GM18511 (cell line): ENCODE measurements at regions not wholly inside any gene's neighbourhood (a gene's known extent, or its start where the extent isn't known, plus 50 kb on each side); places are given as distances from the start of the nearest gene placed in this dataset.

ENCODE experiments used
- ATAC-seq: cut with Tn5 transposase; IDR thresholded peaks from one replicate; pipeline ENCODE4 v1.9.1; 2021; ENCODE audit warnings: mild to moderate bottlenecking, moderate library complexity; ENCODE audit not compliant: unreplicated experiment

GRCh38 chr3:124586126-124587052, 143.9 kb upstream of the UMPS start:
- no peak for ATAC-seq

- ATAC-seq: no peak
Measured at GRCh38 chr3:124587053-124587408, 143.2 kb upstream of the UMPS start.

- no peak for ATAC-seq
Measured at GRCh38 chr3:124588036-124588435, 142.2 kb upstream of the UMPS start.

DNA sequence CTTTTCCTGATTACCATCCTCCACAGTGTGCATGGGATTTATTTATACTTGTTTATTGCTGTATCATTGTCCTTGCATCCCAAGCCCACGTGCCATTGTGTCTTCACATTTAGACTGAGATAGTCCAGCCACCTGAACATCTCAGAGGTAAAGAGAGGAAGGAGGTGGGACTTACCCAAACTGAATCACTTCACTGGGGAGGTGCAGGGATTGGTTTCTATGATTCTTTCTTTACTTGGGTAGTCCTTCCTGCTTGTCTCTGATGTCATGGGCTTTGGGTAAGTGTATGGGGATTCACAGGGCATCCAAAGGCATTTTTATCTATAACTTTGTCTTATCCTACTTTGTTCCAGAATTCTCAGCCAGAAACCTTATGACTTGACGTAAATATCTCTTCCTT, 141.5 kb upstream of the UMPS start:
- ATAC-seq: no peak

DNA sequence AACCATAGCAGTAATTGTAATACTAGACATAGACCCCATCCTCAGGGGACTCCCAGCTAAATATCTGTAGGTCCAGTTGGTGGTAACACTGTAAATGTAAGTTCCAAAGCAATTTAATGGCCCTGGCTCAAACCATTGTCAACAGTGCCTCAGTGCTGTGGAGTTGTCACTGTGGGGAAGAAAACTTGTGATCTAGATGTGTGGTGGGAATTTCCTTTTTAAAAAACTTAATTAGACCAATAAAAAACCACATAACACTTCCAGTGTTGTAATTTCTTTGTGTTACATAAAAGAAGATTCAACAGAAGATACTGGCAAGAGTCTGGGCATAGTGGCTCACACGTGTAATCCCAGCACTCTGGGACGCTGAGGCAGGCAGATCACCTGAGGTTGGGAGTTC, 138.6 kb upstream of the UMPS start:
- no peak for ATAC-seq

GRCh38 chr3:124592658-124593441, 137.4 kb upstream of the UMPS start:
- peak; percentile 85 for ATAC-seq

- no peak for ATAC-seq
Measured at GRCh38 chr3:124593442-124593829, 136.8 kb upstream of the UMPS start.

GRCh38 chr3:124594581-124594980, 135.7 kb upstream of the UMPS start:
- ATAC-seq: no peak

GRCh38 chr3:124597273-124597672, 133.0 kb upstream of the UMPS start:
- no peak for ATAC-seq

GRCh38 chr3:124597979-124598378, 132.3 kb upstream of the UMPS start:
- no peak for ATAC-seq

DNA sequence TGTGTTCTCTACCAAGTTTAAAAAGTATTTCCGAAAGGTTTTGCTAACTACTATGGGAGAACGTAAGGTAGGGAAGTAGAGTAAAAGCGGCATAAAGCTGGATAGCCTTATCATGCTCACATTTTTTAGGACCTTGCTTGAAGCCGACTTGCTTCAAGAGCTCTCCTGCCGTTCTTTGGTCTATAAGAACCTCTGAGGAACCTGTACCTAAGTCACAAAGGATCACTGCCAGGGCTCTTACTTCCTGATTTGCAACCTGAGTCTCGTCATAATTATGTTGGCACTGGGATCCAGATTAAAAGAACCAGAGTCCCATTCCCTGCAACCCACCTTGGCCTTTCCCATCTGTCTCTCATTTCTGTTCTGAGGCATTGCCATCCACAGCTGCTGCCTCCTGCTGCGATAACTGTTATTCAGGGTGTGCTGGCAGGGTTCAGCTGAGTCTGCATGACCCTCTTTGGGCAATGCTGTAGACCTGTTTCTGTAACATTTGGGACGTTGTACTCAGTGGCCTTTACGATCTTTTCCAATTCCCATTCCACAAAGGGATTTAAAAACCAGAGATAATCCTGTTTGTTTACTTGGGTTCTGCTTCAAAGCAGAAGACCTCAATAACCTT, 131.0 kb upstream of the UMPS start:
- ATAC-seq: no peak

- no peak for ATAC-seq
Measured at GRCh38 chr3:124599779-124600693, 130.2 kb upstream of the UMPS start.

GRCh38 chr3:124600765-124601164, 129.5 kb upstream of the UMPS start:
- ATAC-seq: no peak

DNA sequence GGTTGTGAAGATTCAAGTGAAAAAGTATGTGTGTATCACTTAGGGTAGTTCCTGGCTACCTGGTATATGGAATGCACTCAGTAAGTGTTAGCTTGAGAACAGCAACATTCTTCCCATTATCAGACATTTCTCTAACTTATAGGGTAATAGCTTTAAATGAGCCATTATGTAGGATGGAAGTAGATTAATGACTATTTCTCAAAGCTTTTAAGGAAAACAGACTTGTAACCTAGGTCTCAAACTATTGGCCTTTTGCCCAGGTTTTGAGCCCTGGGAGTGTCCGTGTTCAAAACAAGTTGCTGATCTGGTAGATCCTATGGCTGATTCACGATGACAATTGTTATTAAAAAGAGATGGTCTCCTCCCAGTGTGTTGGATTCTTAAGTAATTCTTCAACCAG, 129.1 kb upstream of the UMPS start:
- ATAC-seq: no peak

GRCh38 chr3:124602980-124603627, 127.1 kb upstream of the UMPS start:
- no peak for ATAC-seq

DNA sequence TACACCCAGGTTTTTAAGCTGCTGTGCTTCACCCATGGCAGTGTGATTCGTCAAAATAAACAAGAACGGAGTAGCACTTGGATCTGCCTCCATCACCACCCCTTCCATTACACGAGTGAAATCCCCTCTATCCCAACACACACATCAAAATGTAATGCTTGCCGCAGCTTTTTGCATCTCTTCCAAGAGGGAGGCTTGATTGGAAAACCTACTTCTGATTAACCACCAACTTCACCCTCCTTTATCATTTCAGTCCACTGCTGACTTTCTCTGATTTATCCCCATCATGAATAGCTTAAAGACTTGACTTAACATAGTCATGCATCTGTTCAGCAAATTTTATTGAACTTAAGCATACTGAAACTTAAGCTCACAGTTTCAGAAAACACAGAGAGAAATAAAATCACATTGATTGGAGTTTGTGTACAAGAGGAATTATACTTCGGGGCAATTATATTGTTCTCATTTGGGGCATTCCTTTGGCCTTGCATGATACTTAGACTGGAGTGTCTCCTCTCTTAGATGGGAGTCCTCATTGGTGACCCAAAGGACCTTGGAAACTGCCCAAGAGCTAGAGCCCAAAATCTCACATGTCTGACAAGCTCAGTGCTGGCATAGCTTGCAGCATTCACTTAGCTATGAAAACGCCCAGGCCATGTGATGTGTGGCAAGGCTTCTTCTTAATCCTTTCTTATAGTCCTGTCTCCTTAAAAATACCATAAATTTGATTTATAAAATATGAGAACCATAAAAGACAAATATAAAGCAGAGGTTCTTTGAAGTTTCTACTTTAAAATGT, 124.3 kb upstream of the UMPS start:
- no peak for ATAC-seq

GRCh38 chr3:124607163-124607562, 123.1 kb upstream of the UMPS start:
- no peak for ATAC-seq

- ATAC-seq: no peak
Measured at GRCh38 chr3:124609402-124609801, 120.8 kb upstream of the UMPS start.

DNA sequence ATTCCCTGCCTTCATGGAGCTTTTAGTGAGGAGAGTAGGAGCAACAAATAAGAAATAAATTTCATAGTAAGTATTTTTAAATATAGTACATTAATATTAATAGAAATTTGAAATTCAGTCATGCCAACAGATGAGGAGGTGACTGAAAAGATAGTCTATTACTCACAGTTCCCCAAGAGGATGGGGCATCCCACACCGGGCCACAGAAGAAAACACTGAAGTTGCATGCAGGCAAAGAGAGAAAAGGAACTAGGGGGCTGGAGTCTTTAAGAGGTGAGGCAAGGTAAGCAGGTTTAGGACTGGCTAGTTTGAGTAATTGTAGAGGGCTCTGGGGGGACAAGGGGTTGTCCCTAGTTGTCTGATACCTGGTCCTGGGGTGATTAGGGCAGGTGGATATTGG, 120.1 kb upstream of the UMPS start:
- ATAC-seq: no peak
